ENCODE measurements at regions not wholly inside any gene's neighbourhood (a gene's known extent, or its start where the extent isn't known, plus 50 kb on each side); places are given as distances from the start of the nearest gene placed in this dataset.
A peak's percentile ranks its signal among the peaks of the same experiment; 100 is the strongest.
"Not testable (repeated sequence)": the region's sequence is repeated elsewhere in the genome, so short reads cannot be mapped to it uniquely, and the experiment has no call there.

DNA sequence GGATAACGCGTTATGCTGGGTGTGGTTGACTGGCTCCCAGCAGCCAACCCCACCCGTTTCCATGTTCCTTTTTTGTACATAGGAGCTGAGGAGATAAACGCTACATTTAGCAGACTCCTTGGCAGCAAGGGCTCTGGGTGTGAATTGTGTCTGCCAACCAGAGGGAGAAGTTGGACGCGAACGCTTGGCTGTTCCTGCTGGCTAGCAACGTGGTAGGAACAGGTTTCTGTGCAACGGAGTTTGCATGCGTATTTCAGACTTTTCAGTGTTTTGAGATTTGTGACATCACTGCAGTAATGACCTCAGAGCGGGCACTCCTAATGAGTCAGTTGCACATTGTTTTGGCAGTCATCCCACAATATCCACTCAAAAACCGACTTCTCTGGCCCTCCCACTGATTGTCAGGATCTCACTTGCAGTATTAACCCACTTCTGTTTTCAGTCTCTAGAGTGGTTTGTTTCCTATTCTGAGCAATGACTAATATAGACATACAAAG is 98.7 kb upstream of the RGS1 start:
- no peak for DNase-seq (ENCODE audit: low read depth in 2 of 2)

DNA sequence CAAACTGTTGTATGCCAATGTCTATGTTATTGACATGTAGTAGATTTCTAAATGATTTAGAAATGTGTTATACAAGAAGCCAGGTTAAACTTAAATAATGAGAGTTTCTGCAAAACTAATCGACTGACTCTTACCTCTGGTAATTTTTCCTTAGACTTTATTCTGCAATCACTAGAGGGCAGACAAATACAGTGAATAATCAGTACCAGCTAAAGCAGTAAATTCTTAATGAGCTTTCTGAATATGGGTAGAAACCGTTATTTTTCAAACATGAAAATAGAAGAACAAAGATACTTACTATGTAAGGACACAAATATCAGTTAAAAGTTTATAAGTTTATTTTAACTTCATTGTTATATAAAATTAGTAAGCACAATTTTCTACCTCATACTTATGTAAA is 97.9 kb upstream of the RGS1 start:
- peak in 1 of 2 experiments; percentile 32 for DNase-seq (ENCODE audit: low read depth in 2 of 2)

DNA sequence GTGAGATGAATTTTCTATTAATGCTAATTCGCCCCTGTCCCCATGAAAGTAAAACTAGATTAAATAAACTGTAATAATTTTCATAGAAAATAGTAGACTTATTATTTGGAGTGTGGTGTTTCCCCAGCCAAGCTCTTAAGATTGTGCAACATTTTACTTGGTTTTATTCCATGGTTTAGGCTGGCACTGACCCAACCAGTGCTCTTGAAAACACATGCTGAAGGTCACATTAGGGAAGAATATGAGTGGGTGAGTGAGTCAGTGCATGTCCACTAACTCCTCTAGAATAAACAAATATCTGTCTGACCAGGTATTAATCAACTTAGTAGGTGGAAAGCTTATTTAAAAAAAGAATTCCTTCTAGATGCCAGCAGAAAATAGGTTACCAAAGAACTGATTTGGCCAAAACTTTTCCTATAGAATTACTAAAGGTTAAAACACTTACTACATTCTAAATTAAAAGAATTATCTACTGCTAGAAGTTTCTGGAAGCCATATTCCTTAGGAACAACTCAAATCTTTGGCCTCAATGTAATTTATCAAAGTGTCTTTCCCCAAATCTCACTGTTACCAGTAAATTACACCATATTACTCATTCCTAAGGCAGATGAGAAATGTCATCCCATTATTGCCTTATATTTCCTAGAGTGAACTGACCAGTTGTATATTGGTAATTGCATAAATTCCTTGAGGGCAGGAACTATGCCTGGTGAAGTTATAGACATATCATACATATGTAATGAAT is 89.7 kb upstream of the RGS1 start:
- DNase-seq (ENCODE audit: low read depth in 2 of 2): peak; percentile 92 to 94

DNA sequence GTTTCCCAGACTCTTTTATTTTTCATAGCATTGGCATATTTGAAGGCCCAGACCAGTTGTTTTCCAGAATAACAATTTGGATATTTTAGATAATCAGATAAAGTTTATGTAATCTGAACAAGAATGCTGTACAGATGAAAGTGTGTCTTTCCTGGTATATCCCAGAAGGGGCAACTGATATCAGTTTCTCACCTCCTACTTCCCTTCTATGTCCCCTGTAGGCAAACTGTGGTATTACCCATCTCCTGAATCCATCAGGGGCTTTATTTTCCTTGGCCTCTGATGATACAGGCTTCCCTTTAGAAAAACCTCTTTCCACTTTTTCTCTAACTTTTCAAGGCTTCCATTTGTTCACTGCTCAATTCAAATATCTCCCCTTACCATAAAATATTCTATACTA is 87.5 kb upstream of the RGS1 start:
- no peak for DNase-seq (ENCODE audit: low read depth in 2 of 2)

DNA sequence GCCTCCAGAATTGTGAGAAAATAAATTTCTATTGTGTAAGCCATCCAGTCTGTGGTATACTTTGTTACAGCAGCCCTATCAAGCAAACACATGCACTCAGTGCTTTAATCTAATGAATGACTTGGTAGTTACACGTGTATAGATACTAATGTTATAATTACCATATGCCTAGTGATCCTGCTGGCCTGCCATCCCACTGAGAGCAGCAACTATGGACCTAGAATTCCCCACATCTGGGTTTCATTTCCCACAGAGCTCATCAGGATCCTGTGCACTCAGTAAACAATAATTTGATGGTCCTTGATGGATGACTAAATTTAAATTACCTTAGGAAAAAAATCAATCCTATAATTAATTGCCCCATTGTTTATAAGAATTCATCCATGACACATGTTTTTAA is 86.5 kb upstream of the RGS1 start:
- DNase-seq (ENCODE audit: low read depth in 2 of 2): peak; percentile 83 to 88

- DNase-seq (ENCODE audit: low read depth in 2 of 2): peak; percentile 82 to 84
Measured at GRCh38 chr1:192489748-192490147, 85.8 kb upstream of the RGS1 start.

DNA sequence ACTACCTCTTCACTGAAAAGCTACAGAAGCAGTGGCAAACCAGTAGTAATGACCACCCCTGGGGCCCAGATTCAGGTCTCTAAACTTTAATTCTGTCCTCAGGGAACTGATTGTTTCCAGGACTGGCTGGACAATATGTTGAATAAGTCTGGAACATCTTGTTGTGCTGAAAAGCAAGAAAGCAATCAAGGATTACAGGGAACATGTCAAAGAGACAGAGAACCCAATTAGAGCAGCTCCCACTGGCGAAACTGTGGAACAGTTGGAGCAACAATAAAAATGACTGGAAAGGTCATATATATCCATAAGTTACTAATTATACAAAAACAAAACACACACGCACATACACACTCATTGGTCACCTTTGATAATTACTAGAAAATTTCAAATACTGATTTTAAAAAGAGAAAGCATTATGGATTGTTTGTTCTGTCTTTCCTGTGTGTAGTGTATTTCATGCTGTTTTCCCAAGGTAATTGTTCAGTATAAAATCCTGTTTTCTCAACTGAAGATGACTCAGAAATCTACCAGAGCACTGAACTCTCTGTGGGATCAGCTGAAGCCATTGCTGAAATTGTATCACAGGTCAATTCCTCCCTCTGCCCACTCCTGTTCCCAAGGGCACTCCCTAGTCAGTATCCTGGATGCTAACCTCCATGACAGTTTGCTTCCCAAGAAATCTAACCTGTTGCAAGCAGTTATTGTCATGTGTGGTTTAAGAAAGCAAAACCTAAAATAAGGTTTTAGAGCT is 83.6 kb upstream of the RGS1 start:
- no peak for DNase-seq (ENCODE audit: low read depth in 2 of 2)

GRCh38 chr1:192493584-192493983 is 82.0 kb upstream of the RGS1 start:
- DNase-seq (ENCODE audit: low read depth in 2 of 2): no peak

GRCh38 chr1:192496369-192497056 is 79.1 kb upstream of the RGS1 start:
- no peak for DNase-seq (ENCODE audit: low read depth in 2 of 2)

GRCh38 chr1:192497214-192497794 is 78.3 kb upstream of the RGS1 start:
- no peak for DNase-seq (ENCODE audit: low read depth in 2 of 2)

- not testable (repeated sequence) for DNase-seq (ENCODE audit: low read depth in 2 of 2)
Measured at GRCh38 chr1:192498092-192498491, 77.5 kb upstream of the RGS1 start.

DNA sequence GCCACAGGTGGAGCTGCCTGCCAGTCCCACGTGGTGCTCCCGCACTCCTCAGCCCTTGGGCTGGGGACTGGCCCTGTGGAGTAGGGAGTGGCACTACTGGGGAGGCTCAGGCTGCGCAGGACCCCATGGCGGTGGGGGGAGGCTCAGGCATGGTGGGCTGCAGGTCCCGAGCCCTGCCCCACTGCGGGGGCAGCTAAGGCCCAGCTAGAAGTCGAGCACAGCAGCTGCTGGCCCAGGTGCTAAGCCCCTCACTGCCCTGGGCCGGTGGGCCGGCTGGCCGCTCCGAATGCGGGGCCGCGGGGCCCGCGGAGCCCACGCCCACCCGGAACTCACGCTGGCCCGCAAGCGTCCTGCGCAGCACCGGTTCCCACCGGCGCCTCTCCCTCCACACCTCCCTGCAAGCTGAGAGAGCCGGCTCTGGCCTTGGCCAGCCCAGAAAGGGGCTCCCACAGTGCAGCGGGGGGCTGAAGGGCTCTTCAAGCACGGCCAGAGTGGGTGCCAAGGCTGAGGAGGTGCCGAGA is 76.5 kb upstream of the RGS1 start:
- not testable (repeated sequence) for DNase-seq (ENCODE audit: low read depth in 2 of 2)

- DNase-seq (ENCODE audit: low read depth in 2 of 2): not testable (repeated sequence)
Measured at GRCh38 chr1:192500541-192500940, 75.0 kb upstream of the RGS1 start.

- DNase-seq (ENCODE audit: low read depth in 2 of 2): peak; percentile 30 to 31
Measured at GRCh38 chr1:192506741-192507155, 68.8 kb upstream of the RGS1 start.

DNA sequence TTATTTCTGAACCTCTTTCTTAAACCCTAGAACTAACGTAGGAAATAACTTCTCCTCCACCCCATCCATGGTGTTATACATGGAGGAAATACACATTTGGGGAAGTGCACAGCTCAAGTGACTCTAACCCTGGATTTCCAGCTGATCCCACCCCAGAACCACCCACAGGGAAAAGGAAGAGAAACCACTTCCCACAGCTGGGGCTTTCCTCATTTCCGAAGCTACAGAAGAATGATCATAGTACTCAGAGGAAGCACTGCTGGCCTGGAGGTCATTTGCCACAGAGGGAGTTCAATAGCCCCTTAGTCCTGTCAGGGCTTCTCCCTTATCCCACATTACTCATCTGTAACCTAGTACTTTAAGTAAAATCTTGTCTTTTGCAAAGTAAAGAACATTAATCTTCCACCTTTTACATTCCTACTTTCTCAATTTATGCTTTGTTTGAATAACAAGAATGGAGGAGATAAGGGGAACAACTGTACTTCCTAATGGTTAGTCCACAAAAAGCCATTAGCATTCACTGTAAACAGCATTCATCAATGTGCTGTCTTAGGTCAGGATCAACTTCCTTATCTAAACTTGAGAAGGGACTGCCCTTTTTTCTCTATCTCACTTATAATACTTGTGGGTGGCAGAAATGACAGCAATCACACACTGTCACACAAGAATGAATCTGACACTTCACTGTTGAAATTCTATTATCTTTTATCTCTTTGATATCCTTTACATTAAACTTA is 63.0 kb upstream of the RGS1 start:
- DNase-seq (ENCODE audit: low read depth in 2 of 2): no peak

GRCh38 chr1:192513196-192513595 is 62.4 kb upstream of the RGS1 start:
- DNase-seq (ENCODE audit: low read depth in 2 of 2): no peak

GRCh38 chr1:192513697-192514096 is 61.9 kb upstream of the RGS1 start:
- DNase-seq (ENCODE audit: low read depth in 2 of 2): no peak

DNA sequence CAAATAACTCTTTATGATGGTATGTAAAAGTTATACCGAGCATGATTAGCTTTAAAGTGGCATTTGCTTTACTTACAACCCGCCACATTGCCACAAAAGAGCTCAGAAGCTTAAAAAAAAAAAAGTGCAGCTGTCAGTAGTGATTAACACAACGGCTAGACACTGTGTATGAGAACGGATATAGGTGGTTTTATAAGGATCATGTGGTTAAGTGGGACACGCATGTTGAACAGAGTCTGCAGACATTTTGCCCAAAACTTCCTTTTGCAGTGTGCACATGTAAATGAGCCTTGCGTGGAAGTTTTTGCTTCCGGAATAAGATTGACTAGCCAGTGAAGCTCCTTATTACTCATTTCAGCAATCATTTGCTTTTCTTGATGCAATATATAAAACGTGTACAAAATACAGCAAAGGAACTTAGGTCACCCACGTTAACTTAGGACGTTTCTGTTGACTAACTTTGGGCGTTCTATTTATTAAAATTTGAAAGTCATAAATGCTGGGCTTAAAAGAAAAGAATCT is 58.7 kb upstream of the RGS1 start:
- peak in 1 of 2 experiments; percentile 14 for DNase-seq (ENCODE audit: low read depth in 2 of 2)

GRCh38 chr1:192517716-192518355 is 57.7 kb upstream of the RGS1 start:
- not testable (repeated sequence) for DNase-seq (ENCODE audit: low read depth in 2 of 2)

DNA sequence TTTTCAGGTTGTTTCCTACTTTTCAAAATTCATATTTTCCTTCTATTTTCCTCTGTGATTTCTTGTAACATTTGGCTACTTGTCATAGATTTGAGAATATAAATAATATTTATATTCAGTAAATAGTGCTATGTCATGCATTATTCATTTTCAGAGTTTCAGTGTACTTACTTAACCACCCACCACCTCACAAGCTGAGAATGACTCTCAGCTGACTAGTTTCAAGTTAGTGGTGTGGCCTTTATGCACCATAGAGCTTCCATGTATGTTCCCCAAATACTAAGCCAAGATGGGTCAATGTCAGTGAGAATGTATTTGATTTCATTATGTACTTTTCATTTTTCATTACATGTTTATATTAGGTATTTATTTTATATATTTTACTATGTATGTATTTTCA is 56.9 kb upstream of the RGS1 start:
- DNase-seq (ENCODE audit: low read depth in 2 of 2): no peak

Data from fibroblast of skin of left quadriceps (primary cell).